Activated T-cell treated with anti-CD3 and anti-CD28 coated beads, Interleukin-2, amount 50 U/mL, for 24 hours (primary cell): ENCODE measurements at regions not wholly inside any gene's neighbourhood (a gene's known extent, or its start where the extent isn't known, plus 50 kb on each side); places are given as distances from the start of the nearest gene placed in this dataset.

Experiments
- DNase-seq: peaks from one replicate; pipeline ENCODE4 v3.0.0-alpha.2; 2020
- H3K27ac Mint-ChIP-seq: 2 replicates; pipeline ENCODE4 v1.8.0; 2020; ENCODE audit warnings: mild to moderate bottlenecking, mixed read lengths
- H3K27me3 Mint-ChIP-seq: 2 replicates; pipeline ENCODE4 v1.8.0; 2020; ENCODE audit warnings: mixed read lengths
- H3K36me3 Mint-ChIP-seq: 2 replicates; pipeline ENCODE4 v1.8.0; 2020; ENCODE audit warnings: low read depth, mixed read lengths
- H3K4me1 Mint-ChIP-seq: 2 replicates; pipeline ENCODE4 v1.8.0; 2020; ENCODE audit warnings: low read depth, mixed read lengths
- H3K4me3 Mint-ChIP-seq: 2 replicates; pipeline ENCODE4 v1.8.0; 2020; ENCODE audit warnings: mild to moderate bottlenecking, moderate library complexity, mixed read lengths
- H3K9me3 Mint-ChIP-seq: 2 replicates; pipeline ENCODE4 v1.8.0; 2020; ENCODE audit warnings: mixed read lengths

GRCh38 chr10:21161090-21161625 is 264.0 kb upstream of the NEBL start:
- no peaks in the 10 kb centered on the region for H3K36me3 Mint-ChIP-seq
- H3K4me3 Mint-ChIP-seq = no peak overlapping the region
- no peak for DNase-seq
- no peaks in the 10 kb centered on the region for H3K9me3 Mint-ChIP-seq
- H3K4me1 Mint-ChIP-seq = no peaks in the 10 kb centered on the region
- peaks cover 13% of the 10 kb centered on the region for H3K27me3 Mint-ChIP-seq
- H3K27ac Mint-ChIP-seq = no peak overlapping the region

DNA sequence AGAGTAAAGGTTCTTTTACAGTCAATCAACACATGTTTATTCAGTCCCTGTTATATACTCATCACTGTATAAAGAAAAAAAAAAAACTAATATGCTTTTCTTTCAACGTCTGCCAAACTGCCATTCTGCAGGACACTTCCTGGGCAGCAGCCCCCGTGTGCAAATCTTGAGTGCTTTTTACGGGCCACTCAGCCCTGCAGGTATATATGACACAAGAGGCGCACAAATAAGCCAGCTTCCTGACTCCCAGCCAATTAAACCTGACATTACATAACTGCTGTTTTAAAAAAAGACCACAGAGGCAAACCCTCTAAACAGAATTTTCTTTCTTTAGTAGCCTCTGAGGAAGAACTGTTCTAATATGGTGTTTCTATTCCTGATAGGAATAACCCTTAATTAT is 263.0 kb upstream of the NEBL start:
- no peak for DNase-seq
- Mint-ChIP-seq H3K4me3 (no peak overlapping the region), H3K27ac (no peak overlapping the region), H3K9me3 (no peaks in the 10 kb centered on the region), H3K4me1 (no peaks in the 10 kb centered on the region), H3K27me3 (peaks cover 13% of the 10 kb centered on the region), H3K36me3 (no peaks in the 10 kb centered on the region)

GRCh38 chr10:21159669-21160068 is 262.6 kb upstream of the NEBL start:
- no peak overlapping the region for H3K4me3 Mint-ChIP-seq
- no peaks in the 10 kb centered on the region for H3K9me3 Mint-ChIP-seq
- H3K27ac Mint-ChIP-seq = no peak overlapping the region
- peaks cover 13% of the 10 kb centered on the region for H3K27me3 Mint-ChIP-seq
- H3K4me1 Mint-ChIP-seq = no peaks in the 10 kb centered on the region
- DNase-seq = no peak
- H3K36me3 Mint-ChIP-seq = no peaks in the 10 kb centered on the region

- H3K27me3 Mint-ChIP-seq = peaks cover 13% of the 10 kb centered on the region
- no peak overlapping the region for H3K27ac Mint-ChIP-seq
- no peaks in the 10 kb centered on the region for H3K9me3 Mint-ChIP-seq
- H3K4me1 Mint-ChIP-seq = no peaks in the 10 kb centered on the region
- H3K36me3 Mint-ChIP-seq = no peaks in the 10 kb centered on the region
- no peak overlapping the region for H3K4me3 Mint-ChIP-seq
- DNase-seq = no peak
Observed at GRCh38 chr10:21158301-21158700, 261.2 kb upstream of the NEBL start.

DNA sequence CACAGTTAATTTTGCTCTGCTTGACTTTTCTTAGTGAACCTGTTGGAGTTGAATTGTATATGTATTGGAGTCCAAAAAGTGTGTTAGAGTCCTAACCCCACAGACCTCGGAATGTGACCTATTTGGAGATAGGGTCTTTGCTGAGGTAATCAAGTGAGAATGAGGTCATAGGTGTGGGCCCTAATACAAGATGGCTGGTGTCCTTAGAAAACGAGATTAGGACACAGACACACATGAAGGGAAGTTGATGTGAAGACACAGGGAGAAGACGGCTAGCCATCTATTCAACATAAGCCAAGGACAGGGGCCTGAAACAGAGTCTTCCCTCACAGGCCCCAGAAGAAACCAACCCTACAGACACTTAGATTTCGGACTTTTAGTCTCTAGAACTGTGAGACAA is 260.6 kb upstream of the NEBL start:
- H3K9me3 Mint-ChIP-seq = no peaks in the 10 kb centered on the region
- DNase-seq = no peak
- H3K4me3 Mint-ChIP-seq = no peak overlapping the region
- H3K4me1 Mint-ChIP-seq = no peaks in the 10 kb centered on the region
- H3K36me3 Mint-ChIP-seq = no peaks in the 10 kb centered on the region
- peaks cover 13% of the 10 kb centered on the region for H3K27me3 Mint-ChIP-seq
- H3K27ac Mint-ChIP-seq = no peak overlapping the region

DNA sequence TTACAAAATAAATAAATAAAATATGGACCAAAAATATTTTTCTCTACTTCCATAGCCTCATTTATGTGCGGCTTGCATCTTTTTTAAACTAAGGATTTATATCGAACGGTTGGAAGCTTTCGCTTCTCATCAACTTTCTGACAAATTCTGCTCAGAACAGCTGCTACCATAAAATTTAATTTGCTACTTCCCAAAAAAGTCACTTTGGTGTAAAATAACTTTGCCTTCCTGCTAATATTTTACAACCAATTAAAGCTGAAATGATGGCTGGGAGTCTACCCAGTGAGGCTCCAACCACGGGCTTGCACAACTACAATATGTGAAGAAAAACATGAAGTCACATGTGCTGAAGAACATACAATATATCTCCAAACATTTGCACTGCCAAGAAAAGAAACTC is 253.1 kb upstream of the NEBL start:
- Mint-ChIP-seq H3K27me3 (peaks cover 12% of the 10 kb centered on the region), H3K9me3 (no peaks in the 10 kb centered on the region), H3K4me3 (no peak overlapping the region), H3K27ac (no peak overlapping the region), H3K4me1 (no peaks in the 10 kb centered on the region), H3K36me3 (no peaks in the 10 kb centered on the region)
- DNase-seq = no peak

DNA sequence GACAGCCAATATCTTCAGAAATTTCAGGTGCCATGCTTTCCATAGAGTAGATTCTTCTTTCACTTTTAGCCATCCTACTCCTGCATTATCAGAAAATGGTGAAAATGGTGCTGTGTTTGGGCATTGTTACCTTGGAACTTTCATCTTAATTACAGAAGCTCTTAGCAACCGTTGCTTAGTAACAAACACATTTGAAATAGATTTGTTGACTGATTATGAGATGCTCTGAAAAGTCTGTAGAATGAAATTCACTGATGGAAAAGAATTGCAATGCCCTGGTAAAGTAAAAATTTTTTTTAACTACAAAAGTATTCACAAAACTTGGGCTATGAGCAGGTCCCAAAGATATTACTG is 249.3 kb upstream of the NEBL start:
- no peak for DNase-seq
- H3K27ac Mint-ChIP-seq = no peak overlapping the region
- H3K9me3 Mint-ChIP-seq = no peaks in the 10 kb centered on the region
- peaks cover 4% of the 10 kb centered on the region for H3K27me3 Mint-ChIP-seq
- no peak overlapping the region for H3K4me3 Mint-ChIP-seq
- H3K4me1 Mint-ChIP-seq = no peaks in the 10 kb centered on the region
- H3K36me3 Mint-ChIP-seq = no peaks in the 10 kb centered on the region

GRCh38 chr10:21145751-21146435 is 248.8 kb upstream of the NEBL start:
- Mint-ChIP-seq H3K27ac (no peak overlapping the region), H3K27me3 (peaks cover 2% of the 10 kb centered on the region), H3K4me3 (no peak overlapping the region), H3K9me3 (no peaks in the 10 kb centered on the region), H3K36me3 (no peaks in the 10 kb centered on the region), H3K4me1 (no peaks in the 10 kb centered on the region)
- DNase-seq = no peak

GRCh38 chr10:21144047-21144446 is 246.9 kb upstream of the NEBL start:
- Mint-ChIP-seq H3K9me3 (no peaks in the 10 kb centered on the region), H3K4me1 (no peaks in the 10 kb centered on the region), H3K27ac (no peak overlapping the region), H3K27me3 (peaks cover 2% of the 10 kb centered on the region), H3K4me3 (no peak overlapping the region), H3K36me3 (no peaks in the 10 kb centered on the region)
- no peak for DNase-seq

DNA sequence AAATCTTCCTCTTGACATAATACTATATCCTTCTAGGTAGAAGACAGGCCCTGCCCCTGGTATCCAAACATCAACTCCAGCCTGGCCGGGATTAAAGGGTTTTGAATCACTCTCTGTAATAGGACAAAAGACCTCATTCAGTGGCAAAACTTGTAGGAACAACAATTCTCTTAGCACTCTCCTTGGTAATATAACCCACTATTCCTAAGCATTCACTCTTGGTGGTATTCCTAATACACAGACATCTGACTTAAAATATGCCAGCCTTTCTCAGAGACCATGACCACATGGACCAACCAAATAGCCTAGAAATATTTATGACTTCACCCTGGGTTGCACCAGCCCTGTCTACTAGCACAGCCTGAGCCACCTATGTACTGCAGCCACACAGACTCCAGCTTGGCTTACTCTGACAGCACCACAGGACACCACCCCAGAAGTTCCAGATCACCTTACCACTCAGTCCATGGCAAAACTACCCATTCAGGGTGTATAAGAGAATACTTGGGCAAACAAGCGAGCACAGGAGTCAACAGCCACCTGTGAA is 244.9 kb upstream of the NEBL start:
- H3K27ac Mint-ChIP-seq = no peak overlapping the region
- H3K4me3 Mint-ChIP-seq = no peak overlapping the region
- no peaks in the 10 kb centered on the region for H3K4me1 Mint-ChIP-seq
- no peaks in the 10 kb centered on the region for H3K9me3 Mint-ChIP-seq
- no peaks in the 10 kb centered on the region for H3K36me3 Mint-ChIP-seq
- H3K27me3 Mint-ChIP-seq = peaks cover 4% of the 10 kb centered on the region
- DNase-seq = no peak

- Mint-ChIP-seq H3K27ac (no peak overlapping the region), H3K4me1 (no peaks in the 10 kb centered on the region), H3K9me3 (no peaks in the 10 kb centered on the region), H3K36me3 (no peaks in the 10 kb centered on the region), H3K4me3 (no peak overlapping the region), H3K27me3 (peaks cover 16% of the 10 kb centered on the region)
- no peak for DNase-seq
Observed at GRCh38 chr10:21138769-21139340, 241.7 kb upstream of the NEBL start.

- Mint-ChIP-seq H3K36me3 (no peaks in the 10 kb centered on the region), H3K27ac (no peak overlapping the region), H3K4me1 (no peaks in the 10 kb centered on the region), H3K27me3 (peaks cover 16% of the 10 kb centered on the region), H3K9me3 (no peaks in the 10 kb centered on the region), H3K4me3 (no peak overlapping the region)
- no peak for DNase-seq
Observed at GRCh38 chr10:21135023-21135931, 238.2 kb upstream of the NEBL start.

DNA sequence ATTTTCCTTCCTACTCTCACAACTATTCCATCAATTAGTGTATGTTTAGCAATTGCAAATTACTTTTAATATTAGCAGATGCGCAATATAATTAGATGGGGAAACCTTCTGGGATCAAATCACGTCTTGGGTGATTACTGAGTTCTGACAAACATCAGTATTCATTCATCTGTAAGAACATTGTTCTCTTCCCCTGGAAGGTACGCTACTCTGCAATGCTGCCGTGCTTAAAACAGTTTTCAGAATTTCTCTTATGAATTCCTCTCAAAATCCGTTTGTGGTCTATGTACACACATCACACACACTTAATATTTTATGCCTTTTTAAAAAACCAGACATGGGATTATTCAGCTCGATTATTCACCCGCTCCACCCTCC is 237.5 kb upstream of the NEBL start:
- H3K4me3 Mint-ChIP-seq = no peak overlapping the region
- H3K27me3 Mint-ChIP-seq = peaks cover 16% of the 10 kb centered on the region
- H3K36me3 Mint-ChIP-seq = no peaks in the 10 kb centered on the region
- no peak overlapping the region for H3K27ac Mint-ChIP-seq
- no peaks in the 10 kb centered on the region for H3K4me1 Mint-ChIP-seq
- H3K9me3 Mint-ChIP-seq = no peaks in the 10 kb centered on the region
- no peak for DNase-seq

- Mint-ChIP-seq H3K36me3 (no peaks in the 10 kb centered on the region), H3K27ac (no peak overlapping the region), H3K4me3 (no peak overlapping the region), H3K4me1 (no peaks in the 10 kb centered on the region), H3K9me3 (no peaks in the 10 kb centered on the region), H3K27me3 (peaks cover 5% of the 10 kb centered on the region)
- no peak for DNase-seq
Observed at GRCh38 chr10:21130683-21131442, 233.8 kb upstream of the NEBL start.
